T-helper 22 cell (primary cell): ENCODE measurements at regions not wholly inside any gene's neighbourhood (a gene's known extent, or its start where the extent isn't known, plus 50 kb on each side); places are given as distances from the start of the nearest gene placed in this dataset.
"Not testable (repeated sequence)": the region's sequence is repeated elsewhere in the genome, so short reads cannot be mapped to it uniquely, and the experiment has no call there.

Experiments
- DNase-seq: peaks from one replicate; pipeline ENCODE4 v3.0.0-alpha.2; 2020; ENCODE audit warnings: low read depth

GRCh38 chr3:187473778-187474406 lies 105.7 kb downstream of the RTP4 start:
- no peak for DNase-seq

GRCh38 chr3:187466306-187466705 lies 98.1 kb downstream of the RTP4 start:
- not testable (repeated sequence) for DNase-seq

GRCh38 chr3:187465503-187465902 lies 97.3 kb downstream of the RTP4 start:
- DNase-seq: no peak

- DNase-seq: no peak
Observed at GRCh38 chr3:187464682-187465081, 96.5 kb downstream of the RTP4 start.

GRCh38 chr3:187458921-187459320 lies 90.7 kb downstream of the RTP4 start:
- no peak for DNase-seq

- DNase-seq: no peak
Observed at GRCh38 chr3:187458383-187458782, 90.2 kb downstream of the RTP4 start.

GRCh38 chr3:187456250-187456649 lies 88.1 kb downstream of the RTP4 start:
- DNase-seq: no peak

GRCh38 chr3:187454085-187454815 lies 86.1 kb downstream of the RTP4 start:
- no peak for DNase-seq

- DNase-seq: no peak
Observed at GRCh38 chr3:187450431-187451190, 82.4 kb downstream of the RTP4 start.

- DNase-seq: no peak
Observed at GRCh38 chr3:187448674-187449073, 80.5 kb downstream of the RTP4 start.

- DNase-seq: no peak
Observed at GRCh38 chr3:187447737-187448136, 79.6 kb downstream of the RTP4 start.

GRCh38 chr3:187445356-187445755 lies 77.2 kb downstream of the RTP4 start:
- DNase-seq: no peak

- no peak for DNase-seq
Observed at GRCh38 chr3:187434524-187434923, 66.3 kb downstream of the RTP4 start.

- no peak for DNase-seq
Observed at GRCh38 chr3:187430576-187430975, 62.4 kb downstream of the RTP4 start.
